ENCODE measurements at regions not wholly inside any gene's neighbourhood (a gene's known extent, or its start where the extent isn't known, plus 50 kb on each side); places are given as distances from the start of the nearest gene placed in this dataset.
A peak's percentile ranks its signal among the peaks of the same experiment; 100 is the strongest.

GRCh38 chr1:68293122-68293521, 60.8 kb upstream of the WLS start:
- H3K27me3 Mint-ChIP-seq (ENCODE audit: low read depth in 2 of 2), result no peaks in the 10 kb centered on the region

GRCh38 chr1:68291688-68292384, 59.5 kb upstream of the WLS start:
- H3K27ac Mint-ChIP-seq, result no peak overlapping the region
- H3K4me3 Mint-ChIP-seq, result no peak overlapping the region
- peaks cover 0 to 3% of the 10 kb centered on the region in 2 donors for H3K9me3 Mint-ChIP-seq
- no peak overlapping the region for H3K27ac ChIP-seq (ENCODE audit: low read length)
- H3K4me3 ChIP-seq (ENCODE audit: low read length), result no peak overlapping the region
- H3K27me3 Mint-ChIP-seq (ENCODE audit: low read depth in 2 of 2), result no peaks in the 10 kb centered on the region
- H3K4me1 Mint-ChIP-seq, result no peaks in the 10 kb centered on the region
- H3K36me3 ChIP-seq (ENCODE audit: control insufficient read depth, insufficient read depth, low read length), result no peaks in the 10 kb centered on the region
- no peaks in the 10 kb centered on the region for H3K36me3 Mint-ChIP-seq
- ATAC-seq, result peak in 1 of 3 donors; percentile 39
- WGBS (ENCODE audit: insufficient coverage), result 41% methylated on average over 2 of the region's 2 CpGs
- intact Hi-C loops (cut with micrococcal nuclease), result no loop called here
- DNase-seq, result no peak
- H3K27me3 ChIP-seq (ENCODE audit: control insufficient read depth, insufficient read depth, low read length), result no peaks in the 10 kb centered on the region
- TF ChIP-seq CTCF (IDR thresholded peaks at IDR 0.05), result no peak
- no peaks in the 10 kb centered on the region for H3K9me3 ChIP-seq (ENCODE audit: control insufficient read depth, insufficient read depth, low read length)
- peaks cover 2% of the 10 kb centered on the region for H3K4me1 ChIP-seq (ENCODE audit: control insufficient read depth, insufficient read depth, low read length)

More at GRCh38 chr1:68293122-68293521, 60.8 kb upstream of the WLS start:
- Mint-ChIP-seq H3K36me3 (no peaks in the 10 kb centered on the region), H3K9me3 (peaks cover 0 to 3% of the 10 kb centered on the region in 2 donors), H3K4me1 (no peaks in the 10 kb centered on the region), H3K4me3 (no peak overlapping the region), H3K27ac (no peak overlapping the region)
- Histone ChIP-seq H3K4me3 (ENCODE audit: low read length) (no peak overlapping the region), H3K4me1 (ENCODE audit: control insufficient read depth, insufficient read depth, low read length) (peaks cover 2% of the 10 kb centered on the region), H3K36me3 (ENCODE audit: control insufficient read depth, insufficient read depth, low read length) (no peaks in the 10 kb centered on the region), H3K27ac (ENCODE audit: low read length) (no peak overlapping the region), H3K9me3 (ENCODE audit: control insufficient read depth, insufficient read depth, low read length) (no peaks in the 10 kb centered on the region), H3K27me3 (ENCODE audit: control insufficient read depth, insufficient read depth, low read length) (no peaks in the 10 kb centered on the region)
- intact Hi-C loops (cut with micrococcal nuclease), result no loop called here
- DNase-seq (no peak), ATAC-seq (no peak)
- 79% methylated on average over 5 of the region's 5 CpGs for WGBS (ENCODE audit: insufficient coverage)
- TF ChIP-seq CTCF (IDR thresholded peaks at IDR 0.05), result no peak

- Histone ChIP-seq H3K27ac (ENCODE audit: low read length) (no peak overlapping the region), H3K36me3 (ENCODE audit: control insufficient read depth, insufficient read depth, low read length) (no peaks in the 10 kb centered on the region), H3K9me3 (ENCODE audit: control insufficient read depth, insufficient read depth, low read length) (no peaks in the 10 kb centered on the region), H3K27me3 (ENCODE audit: control insufficient read depth, insufficient read depth, low read length) (no peaks in the 10 kb centered on the region), H3K4me3 (ENCODE audit: low read length) (no peak overlapping the region), H3K4me1 (ENCODE audit: control insufficient read depth, insufficient read depth, low read length) (no peaks in the 10 kb centered on the region)
- no peak for TF ChIP-seq CTCF (IDR thresholded peaks at IDR 0.05)
- no peak for DNase-seq
- no peak overlapping the region for H3K27ac Mint-ChIP-seq
- no peaks in the 10 kb centered on the region for H3K27me3 Mint-ChIP-seq (ENCODE audit: low read depth in 2 of 2)
- H3K36me3 Mint-ChIP-seq, result no peaks in the 10 kb centered on the region
- no peak overlapping the region for H3K4me3 Mint-ChIP-seq
- 82% methylated on average over 3 of the region's 5 CpGs for WGBS (ENCODE audit: insufficient coverage)
- intact Hi-C loops (cut with micrococcal nuclease), result no loop called here
- no peaks in the 10 kb centered on the region for H3K9me3 Mint-ChIP-seq
- ATAC-seq, result no peak
- no peaks in the 10 kb centered on the region for H3K4me1 Mint-ChIP-seq
Measured at GRCh38 chr1:68287241-68287640, 54.9 kb upstream of the WLS start.

- no peaks in the 10 kb centered on the region for H3K27me3 ChIP-seq (ENCODE audit: control insufficient read depth, insufficient read depth, low read length)
- no peak overlapping the region for H3K27ac ChIP-seq (ENCODE audit: low read length)
- H3K27ac Mint-ChIP-seq, result no peak overlapping the region
- no peaks in the 10 kb centered on the region for H3K4me1 Mint-ChIP-seq
- H3K9me3 Mint-ChIP-seq, result no peaks in the 10 kb centered on the region
- no peak overlapping the region for H3K4me3 ChIP-seq (ENCODE audit: low read length)
- H3K27me3 Mint-ChIP-seq (ENCODE audit: low read depth in 2 of 2), result no peaks in the 10 kb centered on the region
- no peaks in the 10 kb centered on the region for H3K9me3 ChIP-seq (ENCODE audit: control insufficient read depth, insufficient read depth, low read length)
- H3K36me3 Mint-ChIP-seq, result no peaks in the 10 kb centered on the region
- no peak for TF ChIP-seq CTCF (IDR thresholded peaks at IDR 0.05)
- 97% methylated on average over 3 of the region's 4 CpGs for WGBS (ENCODE audit: insufficient coverage)
- no peak for DNase-seq
- H3K36me3 ChIP-seq (ENCODE audit: control insufficient read depth, insufficient read depth, low read length), result no peaks in the 10 kb centered on the region
- H3K4me3 Mint-ChIP-seq, result no peak overlapping the region
- ATAC-seq, result no peak
- intact Hi-C loops (cut with micrococcal nuclease), result no loop called here
- no peaks in the 10 kb centered on the region for H3K4me1 ChIP-seq (ENCODE audit: control insufficient read depth, insufficient read depth, low read length)
Measured at GRCh38 chr1:68285046-68285445, 52.7 kb upstream of the WLS start.
